ENCODE measurements at regions not wholly inside any gene's neighbourhood (a gene's known extent, or its start where the extent isn't known, plus 50 kb on each side); places are given as distances from the start of the nearest gene placed in this dataset.

GRCh38 chr13:103794526-103794925, 728.3 kb upstream of the SLC10A2 start:
- no peak for FAIRE-seq
- Histone ChIP-seq H3K4me3 (ENCODE audit: low read depth, low read length) (no peak overlapping the region), H3K27me3 (ENCODE audit: control insufficient read depth, insufficient read depth, low read length) (no peaks in the 10 kb centered on the region), H3K36me3 (ENCODE audit: control insufficient read depth, insufficient read depth, low read length) (no peaks in the 10 kb centered on the region)
- no peak for DNase-seq (ENCODE audit: low read depth)
- TF ChIP-seq CTCF (IDR thresholded peaks at IDR 0.05; ENCODE audit: insufficient read depth, low read length, severe bottlenecking), result no peak

GRCh38 chr13:103788061-103788652, 721.9 kb upstream of the SLC10A2 start:
- Histone ChIP-seq H3K27me3 (ENCODE audit: control insufficient read depth, insufficient read depth, low read length) (no peaks in the 10 kb centered on the region), H3K36me3 (ENCODE audit: control insufficient read depth, insufficient read depth, low read length) (no peaks in the 10 kb centered on the region), H3K4me3 (ENCODE audit: low read depth, low read length) (no peak overlapping the region)
- DNase-seq (ENCODE audit: low read depth), result no peak
- no peak for TF ChIP-seq CTCF (IDR thresholded peaks at IDR 0.05; ENCODE audit: insufficient read depth, low read length, severe bottlenecking)
- no peak for FAIRE-seq

- H3K36me3 ChIP-seq (ENCODE audit: control insufficient read depth, insufficient read depth, low read length), result no peaks in the 10 kb centered on the region
- TF ChIP-seq CTCF (IDR thresholded peaks at IDR 0.05; ENCODE audit: insufficient read depth, low read length, severe bottlenecking), result no peak
- DNase-seq (ENCODE audit: low read depth) (no peak), FAIRE-seq (no peak)
- no peaks in the 10 kb centered on the region for H3K27me3 ChIP-seq (ENCODE audit: control insufficient read depth, insufficient read depth, low read length)
- H3K4me3 ChIP-seq (ENCODE audit: low read depth, low read length), result no peak overlapping the region
Observed at GRCh38 chr13:103772576-103772975, 706.4 kb upstream of the SLC10A2 start.

GRCh38 chr13:103762523-103762922, 696.3 kb upstream of the SLC10A2 start:
- Histone ChIP-seq H3K4me3 (ENCODE audit: low read depth, low read length) (no peak overlapping the region), H3K27me3 (ENCODE audit: control insufficient read depth, insufficient read depth, low read length) (no peaks in the 10 kb centered on the region), H3K36me3 (ENCODE audit: control insufficient read depth, insufficient read depth, low read length) (no peaks in the 10 kb centered on the region)
- FAIRE-seq (no peak), DNase-seq (ENCODE audit: low read depth) (no peak)
- TF ChIP-seq CTCF (IDR thresholded peaks at IDR 0.05; ENCODE audit: insufficient read depth, low read length, severe bottlenecking), result no peak

- no peak for TF ChIP-seq CTCF (IDR thresholded peaks at IDR 0.05; ENCODE audit: insufficient read depth, low read length, severe bottlenecking)
- Histone ChIP-seq H3K4me3 (ENCODE audit: low read depth, low read length) (no peak overlapping the region), H3K27me3 (ENCODE audit: control insufficient read depth, insufficient read depth, low read length) (no peaks in the 10 kb centered on the region), H3K36me3 (ENCODE audit: control insufficient read depth, insufficient read depth, low read length) (no peaks in the 10 kb centered on the region)
- FAIRE-seq (no peak), DNase-seq (ENCODE audit: low read depth) (no peak)
Observed at GRCh38 chr13:103759361-103759760, 693.1 kb upstream of the SLC10A2 start.

- no peak overlapping the region for H3K4me3 ChIP-seq (ENCODE audit: low read depth, low read length)
- FAIRE-seq (no peak), DNase-seq (ENCODE audit: low read depth) (no peak)
- TF ChIP-seq CTCF (IDR thresholded peaks at IDR 0.05; ENCODE audit: insufficient read depth, low read length, severe bottlenecking), result no peak
- H3K27me3 ChIP-seq (ENCODE audit: control insufficient read depth, insufficient read depth, low read length), result no peaks in the 10 kb centered on the region
- H3K36me3 ChIP-seq (ENCODE audit: control insufficient read depth, insufficient read depth, low read length), result no peaks in the 10 kb centered on the region
Observed at GRCh38 chr13:103758222-103758621, 692.0 kb upstream of the SLC10A2 start.
